HEK293 (cell line): ENCODE measurements at regions not wholly inside any gene's neighbourhood (a gene's known extent, or its start where the extent isn't known, plus 50 kb on each side); places are given as distances from the start of the nearest gene placed in this dataset.

Source experiments
- CTCF ChIA-PET: fragments of 350-600 bp; formaldehyde crosslinking; extraction: SDS; loops from one replicate; lab custom pipeline; 2021; ENCODE audit warnings: antibody characterized with exemption; lab: Yijun Ruan, JAX
- POLR2A ChIA-PET: fragments of 300-600 bp; formaldehyde crosslinking; extraction: SDS; loops from one replicate; lab custom pipeline; 2020; ENCODE audit warnings: antibody characterized with exemption, inconsistent platforms; lab: Yijun Ruan, JAX
- H3K27ac ChIP-seq: fragments of 200-500 bp; sonication (Bioruptor generic); 2 replicates; pipeline ENCODE4 v1.5.1; 2014; ENCODE audit warnings: low read depth, low read length, control low read depth, inconsistent platforms; ENCODE audit errors: extremely low read depth
- H3K36me3 ChIP-seq, 2 experiments: fragments of 200-500 bp in 1 of 2; sonication (Bioruptor generic) in 1 of 2; 1 replicate in 1 of 2; 2 replicates in 1 of 2; pipeline ENCODE4 v1.5.1; 2014 to 2017; ENCODE audit warnings: inconsistent platforms in 2 of 2, low read length in 2 of 2; ENCODE audit not compliant: control insufficient read depth in 2 of 2, insufficient read depth in 1 of 2
- H3K4me1 ChIP-seq: fragments of 200-500 bp; sonication (Bioruptor generic); 2 replicates; pipeline ENCODE4 v1.5.1; 2014; ENCODE audit warnings: mild to moderate bottlenecking, low read length, inconsistent platforms; ENCODE audit not compliant: control insufficient read depth, insufficient read depth
- H3K4me3 ChIP-seq: 2 replicates; pipeline ENCODE4 v1.5.1; 2011; ENCODE audit warnings: low read depth, mild to moderate bottlenecking, control low read depth, low read length, moderate library complexity
- H3K9me3 ChIP-seq: fragments of 200-500 bp; sonication (Bioruptor generic); 2 replicates; pipeline ENCODE4 v1.5.1; 2014; ENCODE audit warnings: low read depth, low read length, inconsistent platforms; ENCODE audit not compliant: control insufficient read depth, insufficient read depth
- PRDM10 ChIP-seq: fragments of 450-650 bp; formaldehyde crosslinking; IDR thresholded peaks from 2 replicates; pipeline ENCODE4 v1.5.1; 2016; ENCODE audit warnings: missing biosample characterization, missing genetic modification characterization
- ZIC2 ChIP-seq: fragments of 450-650 bp; formaldehyde crosslinking; IDR thresholded peaks from 2 replicates; pipeline ENCODE4 v1.5.1; 2016; ENCODE audit warnings: missing biosample characterization, missing genetic modification characterization
- ZNF114 ChIP-seq: fragments of 450-650 bp; formaldehyde crosslinking; IDR thresholded peaks from 2 replicates; pipeline ENCODE4 v1.5.0; 2017; ENCODE audit warnings: missing biosample characterization, missing genetic modification characterization
- ZNF121 ChIP-seq: fragments of 450-650 bp; formaldehyde crosslinking; IDR thresholded peaks from 2 replicates; pipeline ENCODE4 v1.5.1; 2016; ENCODE audit warnings: missing biosample characterization, missing genetic modification characterization
- ZNF37A ChIP-seq: fragments of 450-650 bp; IDR thresholded peaks from 2 replicates; pipeline ENCODE4 v1.5.1; 2018; ENCODE audit warnings: missing biosample characterization, missing genetic modification characterization
- ZNF394 ChIP-seq: fragments of 450-650 bp; formaldehyde crosslinking; IDR thresholded peaks from 2 replicates; pipeline ENCODE4 v1.5.1; 2016; ENCODE audit warnings: missing biosample characterization, missing genetic modification characterization, mild to moderate bottlenecking, moderate library complexity, borderline replicate concordance
- ZNF423 ChIP-seq: fragments of 450-650 bp; formaldehyde crosslinking; IDR thresholded peaks from 2 replicates; pipeline ENCODE4 v1.5.1; 2016; ENCODE audit warnings: missing biosample characterization, missing genetic modification characterization
- ZNF48 ChIP-seq: fragments of 450-650 bp; formaldehyde crosslinking; IDR thresholded peaks from 2 replicates; pipeline ENCODE4 v1.5.1; 2016; ENCODE audit warnings: missing biosample characterization, missing genetic modification characterization
- ZNF488 ChIP-seq: fragments of 450-650 bp; formaldehyde crosslinking; IDR thresholded peaks from 2 replicates; pipeline ENCODE4 v1.5.1; 2016; ENCODE audit warnings: missing biosample characterization, missing genetic modification characterization
- ZNF776 ChIP-seq: fragments of 450-650 bp; formaldehyde crosslinking; IDR thresholded peaks from 2 replicates; pipeline ENCODE4 v1.5.0; 2017; ENCODE audit warnings: missing biosample characterization, missing genetic modification characterization, borderline replicate concordance
- ZSCAN16 ChIP-seq: fragments of 450-650 bp; formaldehyde crosslinking; IDR thresholded peaks from 2 replicates; pipeline ENCODE4 v1.5.1; 2016; ENCODE audit warnings: missing biosample characterization, missing genetic modification characterization
- TF ChIP-seq, protein P1 (sequence below): fragments of 450-650 bp; formaldehyde crosslinking; IDR thresholded peaks from 2 replicates; pipeline ENCODE4 v1.5.1; 2016; ENCODE audit warnings: missing biosample characterization, missing genetic modification characterization
- TF ChIP-seq, protein P2 (sequence below): fragments of 450-650 bp; formaldehyde crosslinking; IDR thresholded peaks from 2 replicates; pipeline ENCODE4 v1.5.1; 2016; ENCODE audit warnings: missing biosample characterization, missing genetic modification characterization, low read depth

- TF ChIP-seq, protein P1, sequence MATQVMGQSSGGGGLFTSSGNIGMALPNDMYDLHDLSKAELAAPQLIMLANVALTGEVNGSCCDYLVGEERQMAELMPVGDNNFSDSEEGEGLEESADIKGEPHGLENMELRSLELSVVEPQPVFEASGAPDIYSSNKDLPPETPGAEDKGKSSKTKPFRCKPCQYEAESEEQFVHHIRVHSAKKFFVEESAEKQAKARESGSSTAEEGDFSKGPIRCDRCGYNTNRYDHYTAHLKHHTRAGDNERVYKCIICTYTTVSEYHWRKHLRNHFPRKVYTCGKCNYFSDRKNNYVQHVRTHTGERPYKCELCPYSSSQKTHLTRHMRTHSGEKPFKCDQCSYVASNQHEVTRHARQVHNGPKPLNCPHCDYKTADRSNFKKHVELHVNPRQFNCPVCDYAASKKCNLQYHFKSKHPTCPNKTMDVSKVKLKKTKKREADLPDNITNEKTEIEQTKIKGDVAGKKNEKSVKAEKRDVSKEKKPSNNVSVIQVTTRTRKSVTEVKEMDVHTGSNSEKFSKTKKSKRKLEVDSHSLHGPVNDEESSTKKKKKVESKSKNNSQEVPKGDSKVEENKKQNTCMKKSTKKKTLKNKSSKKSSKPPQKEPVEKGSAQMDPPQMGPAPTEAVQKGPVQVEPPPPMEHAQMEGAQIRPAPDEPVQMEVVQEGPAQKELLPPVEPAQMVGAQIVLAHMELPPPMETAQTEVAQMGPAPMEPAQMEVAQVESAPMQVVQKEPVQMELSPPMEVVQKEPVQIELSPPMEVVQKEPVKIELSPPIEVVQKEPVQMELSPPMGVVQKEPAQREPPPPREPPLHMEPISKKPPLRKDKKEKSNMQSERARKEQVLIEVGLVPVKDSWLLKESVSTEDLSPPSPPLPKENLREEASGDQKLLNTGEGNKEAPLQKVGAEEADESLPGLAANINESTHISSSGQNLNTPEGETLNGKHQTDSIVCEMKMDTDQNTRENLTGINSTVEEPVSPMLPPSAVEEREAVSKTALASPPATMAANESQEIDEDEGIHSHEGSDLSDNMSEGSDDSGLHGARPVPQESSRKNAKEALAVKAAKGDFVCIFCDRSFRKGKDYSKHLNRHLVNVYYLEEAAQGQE = no peak
- TF ChIP-seq ZNF48 (tag by site-specific recombination) = no peak
- no peak for TF ChIP-seq ZSCAN16 (tag by site-specific recombination)
- TF ChIP-seq ZNF114 (tag by site-specific recombination) = no peak
Observed at GRCh38 chr15:52925130-52925529, 135.0 kb upstream of the ONECUT1 start (continued).

- Histone ChIP-seq H3K9me3 (no peaks in the 10 kb centered on the region), H3K4me3 (no peak overlapping the region), H3K27ac (no peak overlapping the region), H3K4me1 (no peaks in the 10 kb centered on the region), H3K36me3 (no peaks in the 10 kb centered on the region)
- POLR2A ChIA-PET = no interaction called here
- TF ChIP-seq ZNF121 (tag by site-specific recombination) (no peak), ZNF776 (no peak), ZNF37A (no peak), ZNF423 (tag by site-specific recombination) (no peak), PRDM10 (tag by site-specific recombination) (no peak), ZNF394 (tag by site-specific recombination) (no peak)
- CTCF ChIA-PET = no interaction called here
Observed at GRCh38 chr15:52924630-52925029, 134.5 kb upstream of the ONECUT1 start.

GRCh38 chr15:52923626-52924025, 133.5 kb upstream of the ONECUT1 start:
- ChIA-PET POLR2A (no interaction called here), CTCF (no interaction called here)
- H3K27ac ChIP-seq = no peak overlapping the region
- no peaks in the 10 kb centered on the region for H3K4me1 ChIP-seq
- no peaks in the 10 kb centered on the region for H3K9me3 ChIP-seq
- no peak overlapping the region for H3K4me3 ChIP-seq
- TF ChIP-seq, protein P2, sequence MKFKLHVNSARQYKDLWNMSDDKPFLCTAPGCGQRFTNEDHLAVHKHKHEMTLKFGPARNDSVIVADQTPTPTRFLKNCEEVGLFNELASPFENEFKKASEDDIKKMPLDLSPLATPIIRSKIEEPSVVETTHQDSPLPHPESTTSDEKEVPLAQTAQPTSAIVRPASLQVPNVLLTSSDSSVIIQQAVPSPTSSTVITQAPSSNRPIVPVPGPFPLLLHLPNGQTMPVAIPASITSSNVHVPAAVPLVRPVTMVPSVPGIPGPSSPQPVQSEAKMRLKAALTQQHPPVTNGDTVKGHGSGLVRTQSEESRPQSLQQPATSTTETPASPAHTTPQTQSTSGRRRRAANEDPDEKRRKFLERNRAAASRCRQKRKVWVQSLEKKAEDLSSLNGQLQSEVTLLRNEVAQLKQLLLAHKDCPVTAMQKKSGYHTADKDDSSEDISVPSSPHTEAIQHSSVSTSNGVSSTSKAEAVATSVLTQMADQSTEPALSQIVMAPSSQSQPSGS (tag by site-specific recombination) = no peak
- no peak for TF ChIP-seq ZIC2
- H3K36me3 ChIP-seq = no peaks in the 10 kb centered on the region

GRCh38 chr15:52922871-52923270, 132.7 kb upstream of the ONECUT1 start:
- Histone ChIP-seq H3K4me3 (no peak overlapping the region), H3K36me3 (no peaks in the 10 kb centered on the region), H3K27ac (no peak overlapping the region), H3K4me1 (no peaks in the 10 kb centered on the region), H3K9me3 (no peaks in the 10 kb centered on the region)
- TF ChIP-seq ZNF394 (tag by site-specific recombination) = no peak
- TF ChIP-seq ZNF488 (tag by site-specific recombination) = no peak
- POLR2A ChIA-PET = no interaction called here
- CTCF ChIA-PET = no interaction called here
